ENCODE measurements at regions not wholly inside any gene's neighbourhood (a gene's known extent, or its start where the extent isn't known, plus 50 kb on each side); places are given as distances from the start of the nearest gene placed in this dataset.

DNA sequence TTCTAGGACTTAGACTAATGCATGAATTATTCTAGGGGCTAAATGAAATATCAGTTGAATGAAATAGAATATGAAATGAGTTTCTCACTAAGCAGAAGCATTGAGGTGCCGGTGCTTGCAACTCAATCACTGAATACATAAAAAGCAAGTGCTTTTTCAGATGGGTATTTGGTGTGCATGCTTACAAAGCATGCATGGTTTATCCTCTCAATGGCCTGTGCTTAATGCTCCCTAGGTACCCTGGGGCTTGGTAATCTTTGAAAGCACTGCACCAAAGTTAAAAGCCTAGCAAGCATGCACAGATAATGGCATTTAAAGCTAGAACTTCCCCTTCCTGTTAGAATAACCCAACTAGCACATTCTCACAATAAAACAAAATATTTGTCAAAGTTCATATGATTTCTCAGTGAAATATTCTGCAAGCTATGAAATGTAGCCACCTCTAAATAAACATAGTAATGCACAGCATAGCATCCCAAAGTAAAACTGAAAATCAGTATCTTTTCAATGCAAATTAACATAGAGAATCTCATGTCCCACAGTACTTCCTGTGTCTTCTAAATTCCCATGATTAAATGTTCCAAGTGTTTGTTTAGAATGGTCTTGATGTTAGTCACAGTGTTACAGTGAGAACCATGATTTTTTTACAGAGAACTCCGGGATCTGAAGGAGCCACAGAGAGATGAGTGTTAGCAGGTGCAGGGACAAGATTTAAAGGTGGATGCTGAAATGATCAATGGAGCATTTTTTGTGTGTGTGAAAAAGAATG is 143.4 kb upstream of the CDH6 start:
- in situ Hi-C loops (cut with HindIII; ENCODE audit: low sequenced_read_pairs), result no loop called here

DNA sequence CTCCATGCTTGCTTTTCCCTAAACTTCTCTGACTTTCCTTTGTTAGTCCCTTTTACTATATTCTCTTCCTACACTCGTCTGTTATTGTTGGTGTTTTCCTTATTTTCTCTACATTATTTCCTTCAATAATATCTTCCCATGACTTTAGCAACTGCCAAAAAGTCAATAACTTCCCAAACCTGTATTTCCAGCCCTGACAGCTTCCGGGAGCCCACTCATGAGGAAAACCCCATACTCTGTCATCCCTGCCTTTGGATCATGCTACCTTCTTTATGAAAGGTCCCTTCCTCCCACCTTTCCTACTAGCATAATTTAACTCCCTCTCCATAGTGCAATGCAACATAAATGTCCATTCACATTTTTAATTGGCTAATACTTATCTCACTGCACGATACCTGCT is 144.0 kb upstream of the CDH6 start:
- in situ Hi-C loops (cut with HindIII; ENCODE audit: low sequenced_read_pairs), result no loop called here

DNA sequence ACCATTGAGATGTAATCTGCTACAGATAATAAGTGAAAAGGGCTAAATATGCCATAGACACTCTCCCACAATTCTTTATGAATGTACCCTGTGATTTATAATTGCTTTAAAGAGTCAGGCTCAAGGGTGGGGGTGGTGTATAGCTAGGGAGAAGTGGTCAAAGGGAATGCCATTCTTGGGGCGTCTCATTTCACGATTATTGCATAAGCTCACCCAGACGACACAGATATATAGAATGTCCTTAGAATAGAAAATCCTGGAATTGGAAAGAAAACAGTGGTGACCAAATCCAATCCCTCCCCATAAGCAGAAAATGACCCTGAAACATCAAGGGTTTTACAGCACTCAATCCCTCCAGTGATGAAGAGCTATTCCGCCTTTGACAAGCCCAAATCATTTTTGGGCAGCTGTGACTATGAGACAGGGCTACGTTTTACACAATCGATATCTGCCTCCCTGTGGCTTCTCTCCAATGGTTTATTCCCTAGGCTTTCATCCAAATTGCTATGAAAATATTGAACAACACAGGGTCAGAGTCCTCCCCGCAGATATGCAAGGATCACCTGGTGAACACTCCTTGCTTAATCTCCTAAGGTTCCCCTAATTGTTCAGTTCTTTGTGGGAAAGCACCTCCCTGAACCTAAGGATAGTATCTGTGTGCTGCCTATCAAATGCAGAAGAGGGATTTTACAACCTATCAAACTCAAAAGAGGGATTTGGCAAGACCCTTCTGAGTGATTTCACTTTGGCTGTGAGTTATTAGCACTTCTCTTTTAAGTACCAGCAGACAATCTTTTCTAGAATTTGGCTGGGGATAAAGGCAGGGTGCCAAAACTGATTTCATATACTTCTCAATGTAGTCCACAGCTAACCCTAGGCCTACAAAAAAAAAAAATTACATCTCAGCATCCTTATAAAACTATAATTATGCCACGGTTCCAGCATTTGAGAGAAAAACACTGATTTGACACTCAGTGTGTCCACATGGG is 144.9 kb upstream of the CDH6 start:
- in situ Hi-C loops (cut with HindIII; ENCODE audit: low sequenced_read_pairs), result no loop called here

DNA sequence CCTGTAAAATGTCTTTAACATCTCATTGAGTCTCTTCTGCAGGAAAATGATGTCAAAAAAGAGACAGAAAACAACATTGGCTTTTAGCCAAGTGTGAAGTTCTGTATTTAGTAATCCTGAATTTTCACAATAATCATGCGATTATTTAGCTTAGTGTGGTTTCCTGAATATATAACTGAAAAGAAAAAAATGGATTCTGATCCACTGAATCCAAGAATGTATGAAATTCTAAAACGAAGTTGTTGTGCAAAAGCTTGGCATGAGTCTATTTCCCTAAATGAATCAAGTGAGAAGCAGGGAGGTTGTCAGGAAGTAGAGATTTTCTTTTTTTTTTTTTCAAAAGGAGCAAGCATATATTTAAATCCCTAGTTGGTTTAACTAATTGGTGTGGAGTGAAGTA is 145.9 kb upstream of the CDH6 start:
- in situ Hi-C loops (cut with HindIII; ENCODE audit: low sequenced_read_pairs), result no loop called here

DNA sequence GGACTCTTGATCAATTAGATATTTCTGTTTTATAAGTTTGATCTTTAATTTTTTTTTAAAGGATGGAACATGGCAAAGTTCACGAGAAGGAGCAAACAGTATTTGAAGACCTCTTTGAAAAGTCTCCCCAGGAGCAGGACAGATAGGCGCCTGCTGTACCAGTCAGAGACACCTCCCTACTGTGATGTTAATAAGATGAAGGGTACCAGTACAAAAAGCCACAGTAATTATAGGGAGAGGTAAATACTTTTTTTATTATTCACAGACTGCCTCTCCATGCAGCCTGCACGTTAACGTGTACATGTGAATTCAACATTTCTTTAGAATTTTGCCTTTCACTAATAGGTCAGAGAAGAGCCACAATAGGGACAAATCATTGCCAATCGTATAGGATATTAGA is 146.5 kb upstream of the CDH6 start:
- in situ Hi-C loops (cut with HindIII; ENCODE audit: low sequenced_read_pairs), result no loop called here

DNA sequence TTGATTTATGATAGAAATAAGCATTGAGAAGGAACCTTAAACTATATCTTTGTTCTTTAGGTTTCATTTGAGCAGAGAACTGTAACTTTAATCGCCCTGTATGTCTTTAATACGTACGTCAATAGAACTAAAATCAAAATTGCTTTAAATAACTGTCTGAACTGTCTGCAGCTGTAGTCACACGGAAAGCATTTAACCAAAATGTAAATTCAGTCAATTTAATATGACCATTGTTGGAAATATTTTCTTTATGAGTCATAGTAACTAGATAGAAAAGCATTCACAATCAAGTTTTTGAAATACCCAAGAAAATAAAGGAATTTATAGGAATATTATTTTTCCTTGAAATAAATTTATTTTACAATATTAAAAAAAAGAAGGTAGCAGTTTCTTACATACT is 157.1 kb upstream of the CDH6 start:
- in situ Hi-C loops (cut with HindIII; ENCODE audit: low sequenced_read_pairs), result no loop called here

DNA sequence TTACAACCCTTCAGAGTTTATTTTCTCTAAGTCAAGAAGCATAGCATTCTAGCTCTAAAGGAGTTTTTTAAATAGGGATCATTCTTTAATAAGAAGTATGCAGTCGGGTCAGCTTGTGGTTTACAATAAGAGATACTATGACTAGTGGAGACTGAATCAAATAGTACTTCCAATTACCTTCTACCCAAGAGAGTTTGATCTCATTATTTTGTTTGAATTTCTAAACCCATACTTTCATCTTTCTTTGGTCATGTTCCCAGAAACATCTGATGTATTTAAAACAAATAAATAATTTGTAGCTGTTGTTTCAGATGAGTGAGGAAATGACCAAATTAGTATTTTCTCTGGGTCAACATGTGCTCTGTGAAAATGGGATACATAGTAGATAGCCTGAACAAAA is 160.2 kb upstream of the CDH6 start:
- in situ Hi-C loops (cut with HindIII; ENCODE audit: low sequenced_read_pairs), result no loop called here

DNA sequence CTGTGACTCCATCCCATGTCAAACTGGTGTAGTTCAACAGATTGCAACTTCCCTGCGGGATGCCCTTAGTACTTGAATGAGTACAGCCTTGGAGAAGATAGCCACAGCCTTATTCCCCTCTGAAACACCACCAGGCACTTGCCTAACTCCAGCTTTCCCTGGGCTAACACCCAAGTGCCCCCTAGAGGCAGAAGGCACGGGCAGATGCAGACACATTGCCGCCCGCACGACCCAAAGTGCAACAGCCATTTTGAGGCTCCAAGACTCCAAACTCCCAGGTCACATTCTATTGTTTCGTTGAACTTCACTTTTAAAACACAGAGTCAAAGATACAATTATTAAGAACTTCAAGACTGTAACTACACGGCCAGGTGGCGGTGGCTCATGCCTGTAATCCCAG is 163.6 kb upstream of the CDH6 start:
- in situ Hi-C loops (cut with HindIII; ENCODE audit: low sequenced_read_pairs), result no loop called here

DNA sequence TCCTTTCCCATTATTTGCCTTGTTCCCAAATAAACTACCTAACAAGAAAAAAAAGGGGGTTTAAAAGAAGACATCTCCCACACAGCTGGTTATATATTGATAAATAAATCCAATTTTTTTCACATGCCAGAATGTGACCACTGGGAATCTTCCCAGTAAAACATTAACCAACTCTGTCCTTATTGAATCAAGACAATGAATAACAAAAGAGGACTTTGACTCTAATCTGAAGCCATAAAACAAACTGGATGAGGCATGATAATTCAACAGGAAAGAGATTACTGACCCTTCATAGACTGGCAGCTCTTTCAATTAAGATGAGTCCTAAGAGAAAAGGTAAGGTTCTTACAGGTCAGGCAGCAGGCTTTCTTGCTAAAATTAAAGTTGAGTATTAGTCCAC is 165.8 kb upstream of the CDH6 start:
- in situ Hi-C loops (cut with HindIII; ENCODE audit: low sequenced_read_pairs), result no loop called here

DNA sequence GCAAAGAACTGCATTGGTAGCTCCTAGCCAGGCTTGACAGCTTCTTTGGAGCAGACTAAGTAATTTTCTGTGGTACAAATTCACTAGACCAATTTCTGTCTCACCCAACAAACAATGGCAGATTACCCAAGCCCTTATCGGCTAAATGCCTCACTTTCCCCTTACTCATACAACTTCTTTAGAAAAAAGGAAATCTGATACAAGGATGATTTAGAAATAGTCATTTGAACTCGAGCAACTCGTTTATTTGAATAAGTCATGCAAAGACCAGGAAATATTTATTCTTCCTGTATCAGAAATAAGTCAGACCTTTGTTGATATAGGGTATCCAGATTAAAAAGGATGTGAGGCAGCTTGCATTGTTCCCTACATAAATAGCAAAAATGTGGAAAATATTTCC is 170.4 kb upstream of the CDH6 start:
- in situ Hi-C loops (cut with HindIII; ENCODE audit: low sequenced_read_pairs), result no loop called here

DNA sequence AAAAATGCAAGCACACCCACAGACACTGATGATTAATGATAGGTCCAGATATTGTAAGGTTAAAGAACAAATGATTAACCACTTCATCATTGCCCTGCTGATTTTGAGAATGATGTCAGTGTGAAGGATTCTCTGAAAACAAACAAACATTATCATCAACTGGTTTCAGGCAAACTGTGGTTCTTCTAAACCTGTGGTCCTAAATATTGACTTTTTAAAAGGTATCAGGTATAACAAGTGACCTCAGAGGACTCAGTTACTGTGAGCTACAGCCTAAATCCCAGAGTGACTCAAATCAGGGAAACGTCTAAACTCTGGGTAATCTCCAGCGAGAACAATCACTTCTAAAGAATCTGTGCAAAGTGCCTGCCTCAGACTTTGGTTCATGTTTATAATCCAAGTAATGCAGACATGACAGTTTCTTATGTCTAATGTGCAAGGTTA is 172.3 kb upstream of the CDH6 start:
- in situ Hi-C loops (cut with HindIII; ENCODE audit: low sequenced_read_pairs), result no loop called here

DNA sequence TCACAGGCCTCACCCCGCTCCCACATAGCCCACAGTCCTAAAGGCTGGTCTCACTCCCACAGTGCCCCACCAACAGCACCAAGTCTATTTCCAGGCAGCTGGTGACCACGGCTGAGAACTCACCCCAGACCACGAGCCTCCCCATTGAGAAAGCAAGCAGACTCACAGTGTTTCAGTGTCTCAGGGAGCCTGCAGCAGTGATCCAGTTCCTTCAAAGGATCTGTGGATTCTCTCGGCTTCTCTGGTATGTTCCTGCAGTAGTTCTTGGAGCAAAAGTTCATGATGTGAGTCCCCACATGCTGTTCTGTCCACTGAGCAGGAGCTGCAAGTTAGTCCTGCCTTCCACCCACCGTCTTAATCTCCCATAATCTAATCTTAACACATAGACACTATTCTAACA is 185.3 kb upstream of the CDH6 start:
- in situ Hi-C loops (cut with HindIII; ENCODE audit: low sequenced_read_pairs), result no loop called here

DNA sequence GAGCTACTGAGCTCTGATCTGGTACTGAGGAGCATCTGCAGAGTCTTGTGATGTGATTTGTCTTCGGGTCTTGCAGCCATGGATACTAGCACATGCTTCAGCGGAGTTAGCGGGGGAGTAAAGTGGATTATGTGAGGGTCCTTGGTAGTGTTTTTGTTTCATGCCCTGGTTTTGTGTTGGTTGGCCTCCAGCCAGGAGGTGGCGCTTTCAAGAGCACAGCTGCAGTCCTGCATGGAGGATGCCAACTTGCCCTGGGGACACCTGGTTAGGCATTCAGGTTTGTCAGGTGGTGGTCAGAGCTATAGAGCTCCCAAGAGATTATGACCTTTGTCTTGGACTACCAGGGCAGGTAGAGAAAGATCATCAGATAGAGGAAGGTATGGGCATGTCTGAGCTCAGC is 185.8 kb upstream of the CDH6 start:
- in situ Hi-C loops (cut with HindIII; ENCODE audit: low sequenced_read_pairs), result no loop called here

DNA sequence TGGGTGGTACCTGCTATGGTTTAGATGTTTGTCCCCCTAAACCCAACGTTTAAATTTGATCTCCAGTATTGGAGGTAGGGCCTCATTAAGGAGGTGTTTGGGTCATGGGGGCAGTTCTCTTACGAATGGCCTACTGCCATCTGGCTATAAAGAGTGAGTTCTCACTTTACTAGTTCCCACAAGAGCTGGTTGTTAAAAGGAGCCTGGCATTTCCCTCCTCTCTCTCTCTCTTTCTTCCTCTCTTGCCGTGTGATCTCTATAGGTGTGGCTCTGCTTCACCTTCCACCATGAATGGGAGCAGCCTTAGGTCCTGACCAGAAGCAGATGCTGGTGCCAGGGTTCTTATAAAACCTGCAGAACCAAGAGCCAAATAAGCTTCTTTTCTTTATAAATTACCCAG is 193.2 kb upstream of the CDH6 start:
- in situ Hi-C loops (cut with HindIII; ENCODE audit: low sequenced_read_pairs), result no loop called here

DNA sequence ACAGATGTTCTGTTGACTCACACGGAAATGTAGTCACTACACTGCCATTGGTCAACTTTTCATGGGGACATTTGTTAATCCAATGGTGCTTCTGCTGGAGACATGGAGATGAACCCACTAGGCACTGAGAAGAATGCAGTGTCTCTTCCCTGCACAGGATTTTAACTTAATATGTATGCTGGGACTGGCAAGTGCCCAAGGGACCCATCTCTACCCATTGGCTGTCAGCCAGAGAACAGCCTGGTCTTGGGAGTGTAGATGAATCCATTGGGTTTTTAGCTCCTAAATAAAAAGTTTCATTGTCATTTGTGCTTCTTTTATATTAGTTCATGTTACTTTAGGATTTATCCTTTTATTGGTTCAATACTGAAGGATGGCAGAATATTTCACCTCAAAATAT is 195.8 kb upstream of the CDH6 start:
- in situ Hi-C loops (cut with HindIII; ENCODE audit: low sequenced_read_pairs), result no loop called here

DNA sequence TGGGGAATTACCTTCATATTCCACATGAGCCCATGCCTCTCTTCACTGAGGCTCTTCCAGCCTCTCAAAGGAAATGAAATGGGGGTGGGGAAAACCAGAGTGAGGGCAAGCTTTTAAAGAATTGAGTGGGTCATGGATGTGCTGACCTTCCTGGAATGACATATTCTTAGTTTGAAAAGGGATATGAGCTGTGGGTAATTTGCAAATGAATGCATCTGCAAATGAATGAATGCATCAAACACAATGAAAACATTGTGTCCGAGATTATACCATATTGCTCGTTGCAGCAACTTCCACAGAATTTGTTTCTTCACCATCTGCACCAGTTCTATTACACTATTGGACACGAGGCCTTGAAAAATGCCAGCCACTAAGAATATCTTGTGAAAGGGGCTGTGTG is 198.6 kb upstream of the CDH6 start:
- in situ Hi-C loops (cut with HindIII; ENCODE audit: low sequenced_read_pairs), result no loop called here

DNA sequence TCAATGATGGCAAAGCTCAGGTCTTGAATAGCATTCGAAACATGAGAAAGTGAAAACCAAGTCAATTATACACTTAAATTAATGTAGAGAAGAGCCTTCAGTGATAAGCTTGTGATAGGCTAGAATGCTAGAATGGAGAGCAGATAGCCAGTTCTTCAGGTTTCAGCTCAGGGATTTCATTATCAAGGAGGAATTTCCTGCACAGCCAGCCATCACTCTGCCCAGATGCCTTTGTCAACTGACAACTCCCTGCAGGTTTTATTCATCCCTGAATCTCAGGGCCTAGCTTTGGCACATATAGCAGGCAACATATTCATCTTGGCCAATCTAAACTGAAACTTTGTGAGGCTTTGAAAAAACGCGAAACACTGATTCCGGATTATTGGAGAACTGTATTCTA is 199.3 kb upstream of the CDH6 start:
- in situ Hi-C loops (cut with HindIII; ENCODE audit: low sequenced_read_pairs), result no loop called here

DNA sequence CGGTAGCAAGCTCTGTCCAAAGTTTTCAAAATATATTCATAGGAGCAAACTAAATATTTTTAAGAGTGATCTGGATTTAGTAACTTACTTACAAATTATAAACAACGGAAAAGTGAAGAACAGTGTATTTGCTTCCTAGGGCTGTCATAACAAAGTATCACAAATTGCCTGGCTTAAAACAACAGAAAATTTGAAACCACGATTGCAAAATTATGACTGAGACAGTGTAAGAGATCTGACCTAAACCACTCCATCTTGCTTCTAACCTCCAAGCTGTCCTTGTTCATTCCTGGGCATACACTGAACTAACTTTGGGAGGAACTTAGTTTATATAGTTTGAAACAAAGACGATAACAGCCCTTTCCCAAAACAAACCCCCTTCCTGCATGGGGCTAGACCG is 202.0 kb upstream of the CDH6 start:
- in situ Hi-C loops (cut with HindIII; ENCODE audit: low sequenced_read_pairs), result no loop called here

DNA sequence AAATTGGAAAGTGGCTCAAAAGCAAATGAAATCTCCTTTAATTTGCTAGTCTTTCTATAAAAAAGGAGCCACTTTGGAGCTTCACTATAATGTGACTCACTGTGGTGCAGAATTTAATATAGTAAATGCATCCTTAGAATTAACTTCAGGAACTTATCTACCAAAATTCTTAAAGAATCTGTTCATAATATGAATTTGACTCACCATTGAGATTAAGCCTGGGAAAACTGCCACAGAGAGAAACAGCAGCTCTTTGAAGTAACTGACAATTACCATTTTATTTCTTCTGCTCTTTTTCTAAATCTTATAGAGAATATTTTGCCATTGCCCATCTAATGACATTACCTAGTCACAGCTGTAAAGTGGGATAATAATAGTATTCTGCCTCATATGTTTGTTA is 211.9 kb upstream of the CDH6 start:
- in situ Hi-C loops (cut with HindIII; ENCODE audit: low sequenced_read_pairs), result no loop called here

DNA sequence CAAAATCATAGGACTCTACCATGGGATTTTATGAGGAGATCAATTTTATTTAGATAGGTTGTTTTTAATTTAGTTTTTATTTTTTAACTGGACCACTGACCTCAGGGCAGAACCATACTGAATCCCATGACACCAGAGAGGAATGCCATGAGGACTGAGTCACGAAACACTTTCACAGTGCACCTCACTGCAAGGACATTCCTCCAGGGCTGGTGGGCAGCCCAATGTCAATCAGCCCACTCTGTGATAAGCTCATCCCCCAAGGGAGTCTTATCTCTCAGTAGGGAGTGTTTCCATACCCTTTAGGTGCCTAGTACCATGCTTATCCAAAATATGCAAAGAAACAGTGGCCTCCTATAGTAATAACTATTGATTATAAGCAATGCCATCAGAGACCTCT is 224.5 kb upstream of the CDH6 start:
- in situ Hi-C loops (cut with HindIII; ENCODE audit: low sequenced_read_pairs), result no loop called here

DNA sequence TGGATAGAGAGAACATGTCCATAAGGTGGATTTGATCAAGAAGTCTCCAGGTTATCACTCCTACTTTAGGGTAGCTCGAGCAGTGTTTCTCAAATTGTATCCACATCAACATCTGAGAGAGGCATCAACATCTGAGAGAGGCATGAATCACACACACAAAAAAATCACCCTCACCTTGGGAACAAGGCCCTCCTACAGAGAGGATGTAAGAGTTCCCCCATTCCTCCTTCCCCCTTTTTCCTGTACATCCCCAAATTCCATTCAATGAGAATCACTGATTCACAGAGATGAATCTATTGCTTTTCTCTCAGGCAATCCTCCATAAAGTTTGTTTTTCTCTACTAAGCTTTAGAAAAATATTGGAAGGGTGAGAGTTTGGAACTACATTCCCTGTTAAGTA is 233.4 kb upstream of the CDH6 start:
- in situ Hi-C loops (cut with HindIII; ENCODE audit: low sequenced_read_pairs), result no loop called here

DNA sequence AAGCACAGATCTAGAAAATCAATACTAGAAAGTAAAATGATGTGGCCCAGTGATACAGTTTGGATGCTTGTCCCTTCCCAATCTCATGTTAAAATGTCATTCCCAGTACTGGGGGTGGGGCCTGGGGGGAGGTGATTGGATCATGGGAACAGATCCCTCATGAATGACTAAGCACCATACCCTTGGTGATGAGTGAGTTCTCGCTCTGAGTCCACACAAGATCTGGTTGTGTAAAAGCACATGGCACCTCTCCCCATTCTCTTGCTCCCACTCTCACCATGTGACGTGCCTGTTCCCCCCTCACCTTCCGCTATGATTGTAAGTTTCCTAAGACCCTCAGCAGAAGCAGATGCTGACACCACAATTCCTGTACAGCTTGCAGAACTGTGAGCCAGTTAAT is 234.2 kb upstream of the CDH6 start:
- in situ Hi-C loops (cut with HindIII; ENCODE audit: low sequenced_read_pairs), result no loop called here
